K562 (cell line): ENCODE measurements at regions not wholly inside any gene's neighbourhood (a gene's known extent, or its start where the extent isn't known, plus 50 kb on each side); places are given as distances from the start of the nearest gene placed in this dataset.

Experiments used
- ATAC-seq: fragments of 200-7000 bp; cut with Tn5 transposase; 3 replicates; pipeline ENCODE4 v1.9.1; 2020; ENCODE audit warnings: moderate library complexity
- BruUV-seq: library from RNA; stranded (reverse); fragments of 400-500 nt; replicated peaks from 2 replicates; lab custom pipeline; 2021; lab: Mats Ljungman, UMichigan
- CTCF ChIA-PET: fragments of 300-600 bp; formaldehyde crosslinking; extraction: SDS; loops from one replicate; lab custom pipeline; 2021; ENCODE audit warnings: low intra/inter-chr PET ratio; lab: Yijun Ruan, JAX
- POLR2A ChIA-PET: fragments of 300-600, 350-650 bp; sonication (Branson Sonifier 250); formaldehyde crosslinking; extraction: SDS; loops from one replicate; lab custom pipeline; 2021; ENCODE audit warnings: antibody characterized with exemption, inconsistent platforms; lab: Yijun Ruan, JAX
- DNase-seq, 4 experiments: peaks; one replicate each; pipeline versions ENCODE4 v3.0.0 to v3.0.0-alpha.2; 2011 to 2018; ENCODE audit warnings: low spot score in 3 of 4, mixed read lengths in 3 of 4; ENCODE audit errors: extremely low read depth in 1 of 4
- FAIRE-seq: peaks from 2 replicates; lab custom pipeline; 2011; peaks lifted over from hg19 to GRCh38; lab: Jason Lieb, UNC
- H2AFZ ChIP-seq: 2 replicates; pipeline ENCODE4 v1.6.0; 2011; ENCODE audit warnings: low read depth, low read length, control low read depth, inconsistent platforms
- H3K27ac ChIP-seq: fragments of 200-600 bp; 3 replicates; pipeline ENCODE4 v1.8.0; 2011; ENCODE audit warnings: low read depth, mild to moderate bottlenecking, control low read depth, inconsistent platforms, low read length, moderate library complexity, mixed read lengths; ENCODE audit errors: extremely low read depth
- H3K27me3 ChIP-seq, 2 experiments: fragments of 300-600 bp in 1 of 2; 2 replicates in 1 of 2; 3 replicates in 1 of 2; pipeline versions ENCODE4 v1.6.0 to v1.8.0; 2011; ENCODE audit warnings: inconsistent platforms in 2 of 2, low read length in 2 of 2, mild to moderate bottlenecking in 1 of 2, mixed read lengths in 1 of 2, moderate library complexity in 1 of 2; ENCODE audit not compliant: control insufficient read depth in 2 of 2, insufficient read depth in 2 of 2
- H3K36me3 ChIP-seq: fragments of 300-600 bp; 3 replicates; pipeline ENCODE4 v1.8.0; 2011; ENCODE audit warnings: mild to moderate bottlenecking, low read length, inconsistent platforms; ENCODE audit not compliant: control insufficient read depth, insufficient read depth
- H3K4me1 ChIP-seq, 2 experiments: fragments of 200-600 bp in 1 of 2; replicated peaks in 1 of 2; 2 replicates in 1 of 2; 3 replicates in 1 of 2; pipeline versions ENCODE4 v1.5.1 to v1.8.0; 2011; ENCODE audit warnings: inconsistent platforms in 2 of 2, low read length in 2 of 2, mild to moderate bottlenecking in 1 of 2, mixed read lengths in 1 of 2, moderate library complexity in 1 of 2; ENCODE audit not compliant: control insufficient read depth in 2 of 2, insufficient read depth in 2 of 2
- H3K4me2 ChIP-seq: 2 replicates; pipeline ENCODE4 v1.6.1; 2011; ENCODE audit warnings: low read length, control low read depth, inconsistent platforms, mixed read lengths; ENCODE audit not compliant: insufficient read depth
- H3K4me3 ChIP-seq: fragments of 200-600 bp; sonication (generic), shearing (Covaris generic); 2 replicates; pipeline ENCODE4 v1.5.1; 2016; ENCODE audit warnings: control low read depth, inconsistent platforms
- H3K79me2 ChIP-seq: fragments of 200-600 bp; 3 replicates; pipeline ENCODE4 v1.8.0; 2011; ENCODE audit warnings: low read length, inconsistent platforms; ENCODE audit not compliant: control insufficient read depth, insufficient read depth
- H3K9ac ChIP-seq, 2 experiments: 2 replicates each; pipeline versions ENCODE4 v1.6.0 to v1.6.1; 2011; ENCODE audit warnings: low read depth in 2 of 2, low read length in 2 of 2, control low read depth in 1 of 2, inconsistent platforms in 1 of 2, mild to moderate bottlenecking in 1 of 2, mixed read lengths in 1 of 2; ENCODE audit not compliant: insufficient read depth in 1 of 2
- H3K9me1 ChIP-seq: one replicate; pipeline ENCODE4 v1.6.0; 2011; ENCODE audit warnings: inconsistent platforms, mild to moderate bottlenecking, low read length, moderate library complexity; ENCODE audit not compliant: control insufficient read depth, insufficient read depth
- H3K9me3 ChIP-seq: replicated peaks from 2 replicates; pipeline ENCODE4 v1.5.1; 2011; ENCODE audit warnings: low read depth, low read length, inconsistent platforms; ENCODE audit not compliant: control insufficient read depth, insufficient read depth
- H4K20me1 ChIP-seq: replicated peaks from 2 replicates; pipeline ENCODE4 v1.6.1; 2011; ENCODE audit warnings: low read length, inconsistent platforms, mixed read lengths; ENCODE audit not compliant: control insufficient read depth, insufficient read depth
- ARID4B ChIP-seq: sonication (generic); formaldehyde crosslinking; IDR thresholded peaks from 2 replicates; pipeline ENCODE4 v1.8.0; 2022; ENCODE audit warnings: mild to moderate bottlenecking, missing genetic modification reagents
- CAMTA2 ChIP-seq: fragments of 250-450 bp; sonication (Bioruptor Pico); conservative IDR thresholded peaks from 2 replicates; pipeline ENCODE4 v1.5.1; 2022
- CLOCK ChIP-seq: fragments of 250-450 bp; sonication (Bioruptor Pico); IDR thresholded peaks from 2 replicates; pipeline ENCODE4 v1.4.0; 2020; ENCODE audit warnings: mild to moderate bottlenecking, moderate library complexity, borderline replicate concordance
- KDM5B ChIP-seq: fragments of 200-600 bp; sonication (generic); IDR thresholded peaks from 2 replicates; pipeline ENCODE4 v1.6.1; 2012; ENCODE audit warnings: low read depth, mild to moderate bottlenecking, moderate library complexity, low read length, control low read depth, inconsistent platforms; ENCODE audit not compliant: insufficient replicate concordance
- LEF1 ChIP-seq: fragments of 450-650 bp; IDR thresholded peaks from 2 replicates; pipeline ENCODE4 v1.6.1; 2016; ENCODE audit warnings: mild to moderate bottlenecking
- MEF2A ChIP-seq: IDR thresholded peaks from 2 replicates; pipeline ENCODE4 v1.6.1; 2011; ENCODE audit warnings: low read depth, mild to moderate bottlenecking, low read length, moderate library complexity; ENCODE audit not compliant: control insufficient read depth
- PTRF ChIP-seq: fragments of 450-650 bp; IDR thresholded peaks from 2 replicates; pipeline ENCODE4 v1.6.1; 2016; ENCODE audit warnings: mild to moderate bottlenecking, missing genetic modification characterization, missing compliant biosample characterization
- PURB ChIP-seq: sonication (generic); formaldehyde crosslinking; IDR thresholded peaks from 2 replicates; pipeline ENCODE4 v1.9.0; 2021; ENCODE audit warnings: low read depth, mild to moderate bottlenecking, missing genetic modification reagents
- SMARCC2 ChIP-seq: fragments of 450-650 bp; IDR thresholded peaks from 2 replicates; pipeline ENCODE4 v1.6.1; 2017; ENCODE audit warnings: antibody characterized with exemption, moderate library complexity, mild to moderate bottlenecking, low read depth
- SRSF9 ChIP-seq: fragments of 200-400 bp; formaldehyde crosslinking; IDR thresholded peaks from 2 replicates; pipeline ENCODE4 v1.6.1; 2017; ENCODE audit warnings: low read depth, low read length, borderline replicate concordance
- STAG1 ChIP-seq: sonication (generic); formaldehyde crosslinking; IDR thresholded peaks from 2 replicates; pipeline ENCODE4 v1.5.0; 2020; ENCODE audit warnings: missing genetic modification reagents, borderline replicate concordance
- ZNF23 ChIP-seq: fragments of 250-450 bp; sonication (Bioruptor Pico); IDR thresholded peaks from 2 replicates; pipeline ENCODE4 v1.4.0; 2020; ENCODE audit warnings: mild to moderate bottlenecking
- ZNF589 ChIP-seq: fragments of 200-800 bp; sonication (Bioruptor generic); IDR thresholded peaks from 2 replicates; pipeline ENCODE4 v1.6.1; 2016; ENCODE audit warnings: low read depth, missing genetic modification characterization, missing compliant biosample characterization
- WGBS: fragments of 100-300 bp; shearing (Covaris generic); methylation state at CpG from one replicate; pipeline ENCODE4 v1.1.6; 2016; ENCODE audit warnings: low coverage, mixed read lengths; ENCODE audit not compliant: insufficient coverage; ENCODE audit errors: missing lambda C conversion rate; 5-methylcytosine and 5-hydroxymethylcytosine counted together
- in situ Hi-C: fragments of 300-500 bp; cut with MboI; formaldehyde crosslinking; loops from 4 replicates; pipeline ENCODE4 v1.15.0; 2018; ENCODE audit warnings: inconsistent platforms, mixed read lengths
- intact Hi-C: fragments of 100-400 bp; cut with micrococcal nuclease; formaldehyde crosslinking; loops from 2 replicates; pipeline ENCODE4 v1.14.2; 2022

GRCh38 chr1:116854403-116854690 is 55.4 kb upstream of the PTGFRN start (continued):
- TF ChIP-seq SMARCC2, result no peak

GRCh38 chr1:116854716-116855115 is 55.0 kb upstream of the PTGFRN start:
- POLR2A ChIA-PET, result interaction anchor here (2.0 kb wide), 1 partner anchor 9 kb away, joined by 7 read pairs; no protein-coding TSS in a partner anchor
- 53% methylated on average over 3 of the region's 3 CpGs for WGBS
- no peak for TF ChIP-seq ZNF589
- TF ChIP-seq ARID4B (CRISPR knock-in tag), result no peak
- TF ChIP-seq KDM5B, result no peak
- TF ChIP-seq PURB, result no peak
- no peak for TF ChIP-seq ZNF23 (CRISPR knock-in tag)
- TF ChIP-seq SRSF9, result no peak
- TF ChIP-seq MEF2A, result no peak
- no peak for TF ChIP-seq STAG1 (CRISPR knock-in tag)
- TF ChIP-seq PTRF, result no peak
- no peak for TF ChIP-seq CLOCK
- no peak for TF ChIP-seq CAMTA2 (CRISPR knock-in tag)
- TF ChIP-seq LEF1, result no peak

More at GRCh38 chr1:116854716-116855115, 55.0 kb upstream of the PTGFRN start:
- H3K27ac ChIP-seq, result no peak overlapping the region
- no peaks in the 10 kb centered on the region for H3K9me1 ChIP-seq
- peaks cover 0 to 13% of the 10 kb centered on the region in 2 experiments; a peak in 3 of 5 replicates for H3K4me1 ChIP-seq
- no peak for DNase-seq
- intact Hi-C loops, result loop anchor here (10.0 kb wide), 1 partner anchor 200 kb away; no protein-coding TSS in a partner anchor
- no peaks in the 10 kb centered on the region for H3K9me3 ChIP-seq
- H3K4me3 ChIP-seq, result no peak overlapping the region
- H3K27me3 ChIP-seq, result no peaks in the 10 kb centered on the region
- ATAC-seq, result no peak
- no TSS peak for BruUV-seq
- FAIRE-seq, result no peak
- CTCF ChIA-PET, result no interaction called here
- H4K20me1 ChIP-seq, result no peaks in the 10 kb centered on the region
- H3K4me2 ChIP-seq, result no peak overlapping the region
- H3K79me2 ChIP-seq, result no peaks in the 10 kb centered on the region
- peak overlapping the region; percentile 3; the same call in 1 of the 2 replicates for H2AFZ ChIP-seq
- H3K9ac ChIP-seq, result no peak overlapping the region
- in situ Hi-C loops, result no loop called here
- H3K36me3 ChIP-seq, result no peaks in the 10 kb centered on the region
